Amygdala (tissue), 56 donors: ENCODE measurements at regions not wholly inside any gene's neighbourhood (a gene's known extent, or its start where the extent isn't known, plus 50 kb on each side); places are given as distances from the start of the nearest gene placed in this dataset.

Experiments
- DNase-seq, 56 donors: peaks; one replicate each; lab custom pipeline; 2025; lab: John Stamatoyannopoulos, UW

DNA sequence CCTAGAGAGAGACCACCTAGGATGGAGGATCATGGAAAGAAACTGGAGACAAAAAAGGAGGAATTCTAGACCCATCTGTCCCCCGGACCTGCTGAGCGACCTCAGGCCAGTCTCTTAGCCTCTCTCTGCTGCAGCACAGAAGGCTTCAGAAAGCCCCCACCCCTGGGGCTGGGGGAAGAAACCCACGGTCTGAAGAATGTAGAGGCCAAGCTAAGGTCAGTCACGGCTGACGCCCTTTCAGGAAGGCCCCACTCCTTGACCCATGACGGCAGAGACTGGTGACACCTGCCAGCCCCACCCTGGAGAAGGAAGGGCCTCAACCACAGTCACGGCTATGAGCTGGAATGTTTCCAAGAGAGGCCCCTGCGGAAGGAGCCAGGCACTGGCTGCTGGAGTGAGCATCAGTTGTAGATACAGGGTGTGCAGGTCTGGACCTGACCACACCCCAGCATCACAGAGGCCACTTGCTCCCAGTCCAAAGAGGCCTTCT is 120.5 kb upstream of the BOD1 start:
- DNase-seq = no peak

DNA sequence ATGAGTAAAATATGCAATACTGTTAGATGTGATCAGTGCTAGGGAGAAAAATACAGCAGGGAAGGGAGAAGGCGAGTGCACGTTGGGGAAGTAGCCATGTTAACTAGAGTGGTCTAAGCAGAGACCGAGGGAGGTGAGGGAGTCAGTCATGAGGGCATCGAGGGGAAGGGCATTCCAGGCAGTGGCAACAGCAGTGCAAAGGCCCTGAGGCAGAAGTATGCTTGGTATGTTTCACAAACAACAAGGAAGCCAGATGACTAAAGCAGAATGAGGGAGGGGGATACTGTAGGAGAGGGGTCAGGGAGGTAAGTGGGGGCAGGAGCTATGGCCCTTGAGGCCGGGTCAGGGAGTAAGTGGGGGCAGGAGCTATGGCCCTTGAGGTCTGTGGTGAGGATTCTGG is 123.3 kb upstream of the BOD1 start:
- DNase-seq = no peak

GRCh38 chr5:173740400-173740799 is 124.0 kb upstream of the BOD1 start:
- no peak for DNase-seq

DNA sequence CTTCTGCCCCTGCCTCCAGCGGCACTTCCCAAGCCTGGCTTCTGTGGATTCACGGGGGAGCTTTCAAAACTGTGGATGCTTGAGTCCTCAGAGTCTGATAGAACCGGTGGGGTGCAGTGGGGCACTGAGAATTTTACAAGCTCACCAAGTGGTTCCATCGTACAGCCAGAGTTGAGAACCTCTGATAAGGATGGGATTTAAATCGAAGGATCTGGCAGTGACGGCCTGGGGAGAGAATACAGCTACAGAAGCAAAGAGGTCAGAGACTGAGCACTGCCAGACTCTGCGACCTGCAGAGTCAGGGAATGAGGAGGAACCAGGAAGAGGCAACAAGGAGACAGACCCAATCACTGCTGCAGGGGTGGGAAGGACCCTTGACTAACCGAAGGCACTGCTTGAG is 124.6 kb upstream of the BOD1 start:
- DNase-seq = no peak

DNA sequence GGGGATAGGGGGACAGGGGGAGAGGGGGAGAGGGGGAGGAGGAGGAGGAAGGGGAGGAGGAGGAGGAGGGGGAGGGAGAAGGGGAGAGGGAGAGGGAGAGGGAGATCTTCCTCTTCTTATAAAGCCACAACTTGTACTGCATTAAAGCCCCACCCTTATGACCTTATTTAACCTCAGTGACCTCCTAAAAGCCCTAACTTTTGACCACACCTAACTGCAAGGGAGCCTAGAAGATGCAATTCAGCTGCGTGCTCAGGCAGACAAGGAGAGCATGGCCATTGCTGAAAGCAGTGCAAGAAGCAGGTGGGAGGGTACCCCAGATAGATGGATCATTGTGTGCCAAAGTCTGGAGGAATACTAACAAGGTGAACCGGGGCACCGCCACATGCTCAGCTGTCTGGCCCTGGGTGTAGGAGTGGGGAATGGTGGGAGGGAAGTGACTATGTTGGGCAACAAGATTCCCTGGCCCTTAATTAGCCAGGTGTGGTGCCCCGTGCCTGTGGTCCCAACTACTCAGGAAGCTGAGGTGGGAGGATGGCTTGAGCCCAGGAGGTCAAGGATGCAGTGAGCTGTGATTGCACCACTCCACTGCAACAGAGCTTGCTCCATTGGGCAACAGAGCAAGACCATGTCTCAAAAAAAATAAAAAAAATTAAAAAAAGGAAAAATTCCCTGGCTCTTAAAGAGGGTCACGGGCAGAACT is 125.4 kb upstream of the BOD1 start:
- DNase-seq = no peak

DNA sequence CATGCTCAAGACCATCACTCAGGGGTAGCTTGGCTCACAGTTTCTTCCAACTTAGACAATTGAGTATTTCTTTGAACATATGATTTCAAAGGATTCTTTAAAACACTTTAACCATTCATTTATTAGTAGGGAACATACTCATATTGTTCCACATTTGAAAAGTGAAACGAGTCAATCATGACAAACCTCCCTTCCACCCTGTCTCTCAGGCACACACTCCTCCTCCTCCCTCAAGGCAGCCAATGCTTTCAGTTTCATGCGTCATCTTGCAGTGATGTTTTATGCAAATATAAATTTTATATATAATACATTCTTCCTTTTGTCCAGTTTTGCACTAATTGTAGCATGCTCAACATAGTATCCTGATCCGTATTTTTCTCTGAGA is 126.0 kb upstream of the BOD1 start:
- no peak for DNase-seq

DNA sequence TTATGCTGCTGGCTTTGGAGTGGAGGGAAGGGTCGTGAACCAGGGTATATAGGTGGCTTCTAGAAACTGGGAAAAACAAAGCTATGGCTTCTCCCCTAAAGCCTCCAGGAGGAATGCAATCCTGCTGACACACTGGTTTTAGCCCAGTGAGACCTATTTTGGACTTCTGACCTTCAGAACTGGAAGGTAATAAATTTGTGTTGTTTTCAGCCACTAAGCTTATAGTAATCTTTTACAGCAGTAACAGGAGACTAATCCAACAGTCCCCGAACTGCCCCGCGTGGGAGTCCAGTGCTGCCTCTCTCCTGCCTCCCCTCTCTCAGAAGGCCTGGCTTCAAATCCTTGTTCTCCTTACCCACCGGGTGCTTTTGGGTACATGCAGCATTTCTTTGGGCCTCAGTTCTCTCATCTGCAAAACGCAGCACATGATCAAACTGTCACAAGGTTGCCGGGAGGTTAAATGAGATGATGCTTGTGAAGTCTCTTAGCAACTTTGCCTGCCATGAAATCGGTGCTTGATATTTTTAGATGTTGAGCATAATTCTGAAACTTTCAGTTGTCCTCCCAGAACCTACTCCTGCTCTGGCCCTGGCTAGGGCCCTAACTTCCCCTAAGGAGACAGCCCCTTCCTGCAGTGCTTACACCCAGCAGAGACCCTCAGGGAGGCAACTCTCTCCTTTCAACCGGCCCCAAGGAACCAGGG is 127.3 kb upstream of the BOD1 start:
- DNase-seq = no peak

- DNase-seq = no peak
These were observed 128.1 kb upstream of the BOD1 start for GRCh38 chr5:173744551-173744950.

DNA sequence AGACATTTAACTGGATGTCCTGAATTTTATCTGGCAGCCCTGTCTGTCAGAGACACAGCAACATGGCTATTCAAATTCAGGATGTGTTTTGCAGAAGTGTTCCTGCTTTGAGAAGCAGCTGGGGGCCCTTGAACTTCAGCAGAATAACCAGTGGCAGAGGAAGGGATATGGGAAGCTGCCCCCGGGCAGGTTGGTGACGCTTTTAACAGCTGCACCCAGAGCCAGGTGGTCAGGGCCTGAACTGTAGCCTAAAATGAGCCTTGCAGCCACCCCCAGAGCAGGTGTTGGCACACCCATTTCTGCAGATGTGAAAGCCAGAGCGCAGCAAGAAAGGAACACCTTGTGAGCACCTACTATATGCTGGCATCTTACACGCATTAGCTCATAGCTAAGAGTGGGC is 128.7 kb upstream of the BOD1 start:
- peak in 3 of 56 donors; percentile 17 to 29 (median 22) for DNase-seq

GRCh38 chr5:173745557-173745956 is 129.1 kb upstream of the BOD1 start:
- DNase-seq = no peak

- DNase-seq = peak in 1 of 56 donors; percentile 10
These were observed 129.7 kb upstream of the BOD1 start for GRCh38 chr5:173746047-173746646.

- no peak for DNase-seq
These were observed 131.4 kb upstream of the BOD1 start for GRCh38 chr5:173747876-173748275.

- DNase-seq = no peak
These were observed 134.3 kb upstream of the BOD1 start for GRCh38 chr5:173750538-173751265.

DNA sequence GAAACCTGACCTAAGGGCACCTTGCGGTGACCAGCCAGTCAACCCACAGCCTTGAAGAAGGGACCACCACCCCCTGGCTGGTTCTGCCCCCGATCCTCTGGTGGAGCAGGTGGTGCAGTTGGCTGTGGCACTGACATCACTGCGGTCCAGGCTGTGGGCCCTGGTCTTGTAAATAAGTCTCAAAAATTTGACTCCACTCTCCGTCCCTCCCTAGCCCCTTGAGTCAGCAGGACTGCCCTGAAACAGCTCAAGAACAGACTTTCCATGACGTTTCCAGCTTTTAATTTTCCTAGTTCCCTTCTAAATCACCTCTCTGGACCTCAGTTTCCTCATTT is 134.8 kb upstream of the BOD1 start:
- no peak for DNase-seq

DNA sequence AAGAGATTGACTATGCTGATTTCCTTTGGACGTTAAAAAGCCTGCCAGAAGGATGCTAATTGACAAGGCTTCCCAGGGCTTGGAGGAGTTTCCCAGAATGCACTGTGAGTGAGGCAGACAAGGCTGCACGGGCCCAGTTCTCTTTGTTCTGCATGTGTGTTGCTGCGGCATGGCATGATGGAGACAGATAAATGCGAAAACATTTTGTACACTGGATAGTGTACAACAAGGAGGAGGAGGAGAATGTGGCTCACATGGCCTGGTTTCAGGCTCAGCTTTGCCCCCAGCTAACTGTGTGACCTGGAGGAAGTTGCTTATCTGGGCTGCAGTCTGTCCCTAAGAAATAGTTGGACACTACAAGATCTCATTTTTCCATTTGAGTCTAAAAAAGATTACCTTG is 135.5 kb upstream of the CPEB4 start:
- DNase-seq = peak in 1 of 56 donors; percentile 19

GRCh38 chr5:173753307-173754168 is 134.6 kb upstream of the CPEB4 start:
- DNase-seq = peak in 1 of 56 donors; percentile 37

GRCh38 chr5:173755319-173755718 is 132.8 kb upstream of the CPEB4 start:
- DNase-seq = no peak

GRCh38 chr5:173757403-173758209 is 130.5 kb upstream of the CPEB4 start:
- DNase-seq = peak in 4 of 56 donors; percentile 24 to 40 (median 28)

GRCh38 chr5:173758676-173759075 is 129.5 kb upstream of the CPEB4 start:
- no peak for DNase-seq
